Right forelimb (tissue), 1 donor: ENCODE measurements at regions not wholly inside any gene's neighbourhood (a gene's known extent, or its start where the extent isn't known, plus 50 kb on each side); places are given as distances from the start of the nearest gene placed in this dataset.

Source experiments
- DNase-seq: peaks from one replicate; pipeline ENCODE4 v3.0.0-alpha.2; 2018

DNA sequence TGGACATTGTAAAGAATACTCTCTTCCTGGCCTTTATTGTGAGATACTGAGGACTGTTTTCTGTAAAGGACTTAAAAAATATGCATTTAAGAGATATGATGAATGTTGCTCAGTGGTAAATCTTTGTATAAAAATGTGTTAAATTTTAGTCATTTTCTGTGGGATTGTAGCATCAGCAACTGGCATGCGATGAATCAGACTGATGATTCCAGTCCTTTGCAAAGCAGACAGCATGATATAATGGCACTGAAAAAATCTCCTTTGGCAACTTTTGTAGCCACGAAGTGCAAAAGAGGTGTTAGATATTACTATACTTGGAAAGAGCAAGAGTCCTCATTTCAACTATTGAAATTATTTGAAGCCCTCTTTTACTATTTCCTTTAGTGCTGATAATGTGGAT is 678.7 kb downstream of the PLCL1 start:
- no peak for DNase-seq

DNA sequence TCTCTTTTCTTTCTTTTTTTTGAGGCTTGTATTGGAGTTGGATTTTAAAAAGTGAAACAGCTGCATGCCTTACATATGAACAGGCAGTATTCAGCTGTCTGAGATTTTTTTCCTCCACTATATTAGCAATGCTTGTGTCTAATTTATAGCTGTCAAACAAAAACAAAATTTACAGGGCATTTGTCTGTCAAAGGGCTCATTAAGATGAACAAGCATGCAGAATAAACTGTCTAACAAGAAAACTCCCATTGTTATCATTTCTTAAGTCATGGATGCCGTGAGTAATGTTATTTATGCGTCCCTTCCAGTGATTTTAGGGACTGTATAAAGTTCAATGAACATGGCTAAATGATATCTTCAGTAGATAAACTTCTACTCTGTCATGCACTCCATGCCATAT is 674.7 kb downstream of the PLCL1 start:
- DNase-seq = no peak

DNA sequence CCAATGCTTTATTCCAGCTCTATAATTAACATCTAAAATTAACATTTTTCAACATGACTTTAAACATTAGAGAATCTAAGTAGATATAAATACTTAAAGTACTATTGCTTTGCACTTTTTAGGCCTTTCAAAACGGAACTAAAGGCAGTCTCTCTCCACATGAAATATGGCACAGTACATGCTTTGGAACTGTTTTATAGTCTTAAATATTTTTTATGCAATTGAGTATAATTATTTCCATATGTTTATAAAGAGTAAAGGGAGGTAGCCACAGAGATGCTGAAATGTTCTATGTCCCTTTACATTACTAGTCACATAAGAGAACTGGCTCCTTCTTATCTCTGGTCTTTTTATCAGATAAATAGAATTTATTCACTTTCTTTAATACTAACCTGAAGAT is 674.0 kb downstream of the PLCL1 start:
- DNase-seq = no peak

DNA sequence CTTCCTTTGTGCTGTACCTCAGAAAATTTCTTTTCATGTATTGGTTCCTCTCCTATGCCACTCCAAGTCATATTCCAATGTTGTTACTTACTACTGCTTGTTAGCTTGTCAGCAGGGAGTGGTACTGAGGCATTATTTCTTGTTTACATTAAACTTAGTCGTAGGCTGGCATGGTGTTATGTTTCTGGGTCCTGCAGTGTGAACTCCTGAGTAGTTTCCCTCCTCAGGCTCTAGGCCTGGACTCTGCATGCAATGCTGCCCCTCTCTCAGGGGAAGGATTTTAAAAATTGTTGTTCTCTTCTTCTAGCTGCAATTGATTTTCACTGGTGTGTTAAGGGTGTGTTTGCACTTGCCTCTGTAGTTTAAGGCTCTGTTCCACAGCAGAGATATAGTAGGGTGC is 671.6 kb downstream of the PLCL1 start:
- no peak for DNase-seq

DNA sequence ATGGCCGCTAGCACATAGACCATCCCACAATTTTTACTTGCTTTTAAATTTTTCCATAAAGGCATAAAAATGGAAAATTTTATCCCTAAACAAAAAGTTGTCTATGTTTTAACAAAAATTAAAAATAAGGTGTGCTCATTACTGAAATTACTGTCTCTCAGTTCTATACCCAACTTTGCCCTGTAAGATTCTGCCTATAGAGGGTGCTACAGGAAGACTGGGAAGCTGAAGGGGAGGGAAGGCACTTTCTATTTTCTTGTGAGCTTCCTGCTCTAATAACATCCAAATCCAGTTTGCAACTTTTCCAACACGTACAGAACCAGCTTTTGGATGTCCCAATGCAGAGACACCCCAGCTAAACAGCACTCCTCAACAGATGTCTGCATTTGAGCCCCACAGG is 666.9 kb downstream of the PLCL1 start:
- DNase-seq = no peak

DNA sequence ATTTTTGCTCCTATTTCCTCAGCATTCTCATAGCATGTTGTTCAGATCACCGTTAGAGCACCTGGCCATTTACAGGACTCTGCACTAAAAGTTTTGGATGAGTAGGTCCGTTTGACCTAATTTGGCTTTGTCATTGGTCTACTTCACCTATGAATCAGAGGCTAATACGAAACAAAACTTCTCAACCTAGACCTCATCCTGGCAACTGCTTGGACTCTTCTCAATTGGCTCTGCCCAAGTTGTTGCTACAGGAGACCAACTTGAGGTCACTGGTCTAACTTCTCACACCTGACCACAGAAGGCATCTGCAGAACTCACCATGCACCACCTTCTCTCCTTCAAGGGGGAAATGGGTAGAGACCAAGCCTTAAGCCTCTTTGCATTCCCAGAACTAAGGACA is 663.7 kb downstream of the PLCL1 start:
- no peak for DNase-seq

DNA sequence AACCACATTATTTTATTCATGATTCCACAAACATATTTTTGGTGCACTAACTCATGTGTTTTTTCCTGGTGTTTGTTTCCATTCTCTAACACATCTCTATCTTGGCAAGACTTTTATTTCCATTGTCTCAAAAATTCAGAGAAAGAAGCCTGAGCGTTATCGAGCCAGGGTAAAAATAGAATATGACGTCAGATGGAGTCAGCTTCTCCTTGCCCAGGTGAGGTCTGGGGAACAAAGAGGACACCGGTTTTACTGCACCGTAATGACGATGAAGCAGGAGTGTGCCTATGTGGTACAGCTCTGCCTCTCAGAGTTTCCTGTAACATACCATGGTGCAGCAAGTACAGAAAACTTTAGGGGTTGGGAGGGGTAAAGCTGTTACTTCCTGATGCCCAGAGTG is 661.6 kb downstream of the PLCL1 start:
- no peak for DNase-seq

DNA sequence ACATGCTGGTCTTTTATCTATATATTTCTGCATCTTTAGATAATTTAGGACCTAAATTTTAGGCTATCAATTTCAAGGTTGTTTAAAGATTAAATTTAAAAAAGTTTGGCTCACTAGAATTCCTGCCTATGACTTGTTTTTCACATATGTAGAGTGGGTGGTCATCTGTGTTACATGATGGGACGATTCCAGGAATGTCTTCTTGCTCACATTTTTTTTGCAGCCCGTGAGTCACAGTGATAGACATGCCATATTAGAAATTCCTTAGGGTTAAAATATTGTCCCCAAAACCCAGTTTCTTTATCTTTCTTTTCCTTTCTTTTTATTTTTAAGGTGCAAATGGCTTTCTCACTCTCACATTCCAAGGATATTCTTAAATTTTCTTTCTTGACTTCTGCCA is 652.0 kb downstream of the PLCL1 start:
- no peak for DNase-seq

DNA sequence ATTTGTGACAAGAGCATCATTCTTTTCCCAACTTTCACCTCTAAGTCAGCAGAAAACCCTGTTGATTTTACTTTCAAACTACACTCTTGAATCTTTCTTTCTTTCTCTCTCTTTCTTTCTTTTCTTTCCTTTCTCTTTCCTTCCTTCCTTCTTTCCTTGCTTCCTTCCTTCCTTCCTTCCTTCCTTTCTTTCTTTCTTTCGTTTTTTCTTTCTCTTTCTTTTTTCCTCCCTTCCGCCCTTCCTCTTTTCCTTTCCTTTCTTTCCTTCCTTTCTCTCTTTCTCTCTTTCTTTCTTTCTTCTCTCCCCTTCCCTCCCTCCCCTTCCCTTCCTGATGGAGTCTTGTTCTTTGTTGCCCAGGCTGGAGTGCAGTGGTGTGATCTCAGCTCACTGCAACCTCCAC is 649.5 kb downstream of the PLCL1 start:
- no peak for DNase-seq

DNA sequence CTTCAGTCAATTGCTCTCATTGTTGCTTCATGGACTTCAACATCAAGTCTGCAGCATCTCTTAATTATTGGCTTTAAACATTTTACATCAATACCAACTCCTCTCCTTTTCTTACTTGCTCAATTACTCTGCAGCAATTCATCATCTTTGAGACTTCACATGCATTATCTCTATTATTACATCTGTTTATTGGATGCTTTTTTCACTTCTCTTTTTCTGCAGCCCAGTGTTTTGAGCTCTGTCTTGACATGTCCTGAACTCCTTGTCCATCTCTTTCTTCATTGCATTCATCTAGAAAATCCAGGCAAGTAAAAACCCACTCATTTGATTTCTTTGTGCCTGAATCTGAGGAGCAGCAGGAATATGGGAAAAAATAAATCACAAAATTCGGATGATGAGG is 647.9 kb downstream of the PLCL1 start:
- no peak for DNase-seq

DNA sequence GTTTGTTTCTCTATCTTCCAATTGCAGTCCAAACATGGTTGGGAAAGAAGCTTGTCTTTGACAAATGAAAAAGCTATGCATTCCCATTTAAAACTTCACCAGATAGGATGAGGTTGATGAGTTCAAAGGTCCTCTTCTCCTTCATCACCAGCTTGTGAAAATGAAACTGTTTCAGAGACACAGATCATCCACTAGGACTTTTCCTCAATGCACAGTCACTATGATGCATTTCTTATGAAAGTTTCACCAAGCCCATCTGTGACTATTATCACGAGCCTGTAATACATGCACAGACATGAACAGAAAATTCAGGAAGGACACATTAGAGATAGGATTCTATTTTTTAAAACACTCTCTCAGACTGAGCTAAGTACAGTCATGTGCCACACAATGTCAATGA is 644.4 kb downstream of the PLCL1 start:
- DNase-seq = no peak

DNA sequence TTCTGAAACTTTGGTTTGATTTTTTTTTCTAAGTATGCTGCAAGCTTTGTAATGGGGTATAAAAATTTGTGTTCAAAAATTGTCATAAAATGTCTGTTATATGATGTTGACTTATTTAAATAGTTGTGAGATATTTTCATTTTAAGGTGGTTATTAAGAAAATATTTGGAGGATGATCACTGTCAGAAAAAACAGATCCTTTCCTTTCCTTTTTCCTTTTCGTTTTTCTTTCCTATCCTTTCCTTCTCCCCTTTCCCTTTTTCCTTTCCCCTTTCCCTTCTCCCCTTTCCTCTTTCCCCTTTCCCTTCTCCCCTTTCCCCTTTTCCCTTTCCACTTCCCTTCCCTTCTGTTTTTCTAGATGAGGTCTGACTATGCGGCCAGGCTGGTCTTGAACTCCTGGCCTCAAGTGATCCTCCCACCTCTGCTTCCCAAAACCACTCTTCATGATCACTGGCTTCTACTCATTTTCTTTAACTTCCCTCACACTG is 640.5 kb downstream of the PLCL1 start:
- DNase-seq = no peak

DNA sequence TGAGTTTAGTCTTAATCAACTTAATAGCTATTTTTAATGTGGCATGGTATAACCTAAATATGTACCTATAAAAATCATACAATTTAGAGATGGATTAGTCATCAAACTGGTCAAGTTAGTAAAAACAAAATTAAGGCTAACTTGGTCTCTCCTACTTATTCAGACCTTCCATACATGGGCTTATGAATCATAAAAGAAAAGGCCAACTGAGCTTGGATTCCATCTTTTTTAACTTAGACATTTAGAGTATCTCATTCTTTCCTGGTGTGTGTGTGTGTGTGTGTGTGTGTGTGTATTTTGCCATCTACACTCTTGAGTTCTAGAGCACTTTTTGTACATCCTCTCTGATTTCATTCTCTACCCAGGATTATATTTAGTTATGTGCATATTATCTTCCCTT is 637.5 kb downstream of the PLCL1 start:
- DNase-seq = no peak

DNA sequence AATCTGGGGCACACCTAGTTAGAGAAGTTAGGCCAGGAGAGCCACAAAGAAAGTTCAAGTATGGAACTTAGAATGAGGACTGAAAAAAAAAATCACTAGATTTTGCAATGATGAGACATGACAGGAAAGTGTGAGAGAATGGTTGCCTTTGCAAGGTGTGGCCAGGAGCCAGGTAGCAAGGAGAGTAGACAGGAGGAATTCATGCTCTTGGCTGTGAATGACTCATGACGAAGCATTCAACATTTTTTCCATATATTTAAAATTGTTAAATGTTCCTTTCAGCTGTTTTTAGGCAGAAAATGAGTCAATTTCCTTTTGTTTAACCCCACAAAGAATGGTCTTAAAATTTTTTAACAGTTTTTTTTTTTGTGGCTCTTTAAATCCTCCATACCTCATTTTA is 636.9 kb downstream of the PLCL1 start:
- no peak for DNase-seq

DNA sequence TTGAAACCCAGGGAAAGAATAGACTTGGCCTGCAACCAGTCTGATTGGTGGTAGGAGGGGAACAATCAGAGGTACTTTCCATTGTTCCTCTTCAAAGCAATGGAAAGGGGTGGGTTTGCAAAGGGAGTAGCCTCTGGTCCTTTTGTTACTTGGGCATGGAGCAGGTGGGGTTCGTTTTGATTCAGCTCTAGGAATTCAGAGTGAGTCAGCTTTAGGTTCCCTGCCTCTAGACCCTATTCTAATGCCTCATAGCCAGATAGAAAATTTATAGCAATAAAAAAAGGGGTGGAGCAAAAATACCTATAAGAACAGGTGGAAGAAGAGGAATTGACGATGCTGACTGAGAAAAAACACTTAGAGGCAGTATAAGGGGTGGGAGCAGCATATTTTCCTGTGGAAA is 636.4 kb downstream of the PLCL1 start:
- no peak for DNase-seq

DNA sequence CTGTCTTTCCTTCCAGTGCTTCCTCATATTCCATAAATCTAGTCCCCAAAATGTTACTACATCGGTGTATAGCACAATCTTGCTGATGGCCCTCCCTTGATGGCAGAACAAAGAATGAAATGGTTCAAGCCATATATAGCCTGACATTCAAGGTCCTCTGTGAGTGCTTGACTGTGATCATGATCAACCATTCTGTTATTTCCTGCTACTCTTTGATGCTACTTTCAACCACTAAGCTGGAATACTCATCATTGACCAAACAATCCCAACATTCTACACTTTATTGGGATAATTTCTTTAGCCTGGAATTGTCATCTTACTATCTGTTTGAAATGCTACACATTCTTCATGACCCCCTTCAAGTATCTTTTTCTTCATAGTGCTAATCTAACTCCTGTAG is 633.9 kb downstream of the PLCL1 start:
- DNase-seq = no peak

DNA sequence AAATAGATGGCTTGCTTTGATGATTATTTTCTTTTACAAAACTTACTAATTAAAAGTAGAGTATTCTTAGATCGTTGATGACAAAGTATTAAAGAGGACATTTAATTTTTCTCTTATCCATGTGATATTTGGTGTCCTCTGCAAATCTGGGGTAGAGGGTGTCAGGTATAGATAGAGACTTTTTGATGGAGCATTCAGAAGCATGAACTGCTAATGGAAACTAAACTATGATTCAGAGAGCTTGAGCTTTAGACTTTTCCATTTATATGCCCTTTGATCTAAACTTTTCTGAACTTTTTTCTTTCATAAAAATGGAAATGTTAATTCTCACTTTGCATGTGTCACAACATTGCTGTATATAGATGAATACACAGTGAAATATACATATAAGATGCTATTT is 619.7 kb downstream of the PLCL1 start:
- no peak for DNase-seq

DNA sequence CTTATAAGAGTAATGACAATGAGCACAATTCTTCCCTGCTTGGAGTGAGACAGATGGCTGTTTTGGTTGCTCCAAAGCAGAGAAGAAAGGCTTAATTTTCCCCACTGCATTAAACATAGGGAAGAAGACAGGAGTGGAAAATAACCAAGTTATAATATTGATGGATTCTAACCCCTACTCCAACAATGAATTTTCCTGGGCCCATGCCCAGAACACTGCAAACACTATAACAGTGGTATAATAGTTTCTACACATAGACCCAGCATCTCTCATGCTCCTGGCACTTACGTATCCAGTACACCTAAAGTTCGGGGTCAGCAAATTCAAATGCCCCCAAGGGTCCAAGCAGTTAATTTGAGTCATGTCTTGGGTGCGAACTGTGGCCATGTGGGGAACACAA is 613.4 kb downstream of the PLCL1 start:
- DNase-seq = no peak

DNA sequence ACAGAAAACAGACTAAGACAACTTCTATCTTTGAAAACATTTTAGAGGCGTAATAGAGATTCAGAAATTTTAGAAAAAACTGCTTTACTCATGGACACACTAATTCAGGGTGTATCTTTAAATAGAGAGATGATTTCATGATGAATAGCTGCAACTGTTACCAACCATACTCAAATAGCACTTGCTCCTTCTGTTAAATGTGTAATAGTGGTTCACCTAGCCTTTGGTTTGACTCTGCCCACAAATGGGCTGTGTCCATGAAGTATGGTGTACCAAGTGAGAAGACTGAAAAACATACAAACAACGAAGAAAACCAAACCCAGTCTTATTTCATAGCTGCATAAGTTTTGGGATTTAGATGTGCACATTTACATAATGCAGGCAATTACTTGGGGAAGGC is 610.6 kb downstream of the PLCL1 start:
- DNase-seq = no peak

DNA sequence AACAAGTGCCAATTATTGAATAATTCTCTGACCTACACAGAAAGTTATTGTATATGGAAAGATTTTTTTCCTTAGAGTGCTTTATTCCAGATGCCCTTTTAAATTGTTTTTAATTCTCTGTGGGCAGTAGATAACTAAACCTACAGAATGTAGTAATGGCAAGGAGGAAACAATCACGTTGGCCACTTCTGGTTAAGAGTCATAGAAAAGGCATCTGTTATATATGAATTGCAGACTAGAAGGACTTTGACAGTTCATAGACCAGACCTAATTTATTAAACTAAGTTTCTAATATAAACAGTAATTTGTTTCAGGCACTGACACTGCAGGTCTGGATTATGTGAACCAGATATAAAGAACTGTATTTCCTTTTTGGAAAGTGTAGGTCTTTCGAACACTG is 607.5 kb downstream of the PLCL1 start:
- no peak for DNase-seq

DNA sequence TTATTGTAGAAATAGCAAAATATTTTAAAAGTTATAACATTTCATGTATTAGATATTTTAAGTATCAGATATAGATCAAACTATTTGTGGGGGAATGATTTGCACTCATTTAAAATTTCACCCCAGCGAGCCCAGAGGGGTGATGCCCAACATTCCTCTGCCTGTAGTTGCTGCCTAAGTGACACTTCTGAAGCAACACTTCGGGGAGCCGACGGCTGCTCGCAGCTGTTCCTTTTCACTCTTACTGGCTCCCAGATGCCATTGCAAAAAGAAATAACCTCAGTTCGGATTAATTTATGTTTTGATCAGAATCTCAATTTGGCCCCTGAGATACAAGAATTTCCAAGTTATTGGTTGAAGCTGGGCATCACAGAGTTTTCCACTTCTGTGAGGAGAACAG is 603.8 kb downstream of the PLCL1 start:
- DNase-seq = no peak

DNA sequence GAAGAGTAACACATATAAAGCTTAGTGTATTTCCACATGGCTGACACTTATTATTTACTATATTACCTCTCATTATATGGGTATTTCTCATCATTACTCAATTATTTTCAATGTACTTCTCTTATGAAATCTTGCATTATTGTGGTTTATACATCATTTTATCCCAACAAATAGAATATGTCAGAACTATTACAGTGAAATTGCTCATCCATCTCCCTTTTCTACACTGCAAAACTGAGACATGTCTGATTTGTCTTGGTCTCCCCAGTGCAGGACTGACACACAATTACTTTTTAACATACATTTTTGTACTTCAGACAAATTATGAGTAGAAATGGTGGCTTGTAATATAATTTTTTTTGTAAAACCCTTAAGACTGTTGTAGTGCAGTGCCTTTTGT is 600.9 kb downstream of the PLCL1 start:
- no peak for DNase-seq

DNA sequence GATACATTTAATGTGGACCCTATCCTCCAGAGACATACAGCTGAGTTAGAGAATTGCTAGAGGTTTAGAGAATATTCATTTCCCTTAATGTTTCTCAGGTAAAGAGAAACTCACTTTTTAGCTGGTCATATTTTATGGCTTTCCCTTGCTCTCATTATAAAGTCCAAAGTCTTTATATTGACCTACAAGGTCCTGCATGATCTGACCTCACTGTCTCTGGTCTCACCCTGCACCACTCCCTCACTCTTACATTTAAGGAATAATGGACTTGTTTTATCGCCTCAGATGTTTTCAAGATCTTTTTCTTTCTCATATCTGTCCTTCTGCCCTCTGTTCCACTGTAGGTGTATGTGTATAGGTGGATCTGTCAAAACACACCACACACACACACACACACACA is 597.3 kb downstream of the PLCL1 start:
- no peak for DNase-seq

DNA sequence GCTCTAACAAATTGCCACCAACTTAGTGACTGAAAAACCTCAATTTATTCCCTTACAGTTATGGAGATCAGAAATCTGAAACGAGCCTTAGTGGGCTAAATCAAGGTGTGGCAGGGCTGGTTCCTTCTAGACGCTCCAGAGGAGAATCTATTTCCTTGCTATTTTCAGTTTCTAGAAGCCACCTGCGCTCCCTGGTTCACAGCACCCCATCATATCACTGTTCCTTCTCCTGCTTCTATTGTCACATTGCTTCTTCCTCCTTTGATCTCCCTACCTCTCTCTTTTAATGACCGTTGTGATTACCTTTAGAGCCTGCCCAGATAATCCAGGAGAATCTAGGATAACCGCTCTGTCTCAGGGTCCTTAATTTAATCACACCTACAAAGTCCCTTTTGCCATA is 596.6 kb downstream of the PLCL1 start:
- DNase-seq = no peak

DNA sequence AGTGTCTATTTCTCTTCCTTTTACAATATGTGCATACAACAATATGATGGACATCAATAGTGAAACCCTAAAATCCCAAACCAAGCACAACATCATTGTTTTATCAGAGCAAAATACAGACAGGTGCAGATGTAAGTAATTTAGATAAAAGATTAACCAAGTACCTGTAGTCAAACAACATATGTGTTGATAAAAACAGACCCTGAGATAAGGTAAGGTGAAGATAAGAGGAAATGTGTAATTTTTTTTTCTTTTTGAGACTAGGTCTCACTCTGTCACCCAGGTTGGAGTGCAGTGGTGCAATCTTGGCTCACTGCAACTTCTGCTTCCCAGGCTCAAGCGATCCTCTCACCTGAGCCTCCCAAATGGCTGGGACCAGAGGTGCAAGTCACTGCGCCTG is 589.8 kb downstream of the PLCL1 start:
- DNase-seq = no peak

DNA sequence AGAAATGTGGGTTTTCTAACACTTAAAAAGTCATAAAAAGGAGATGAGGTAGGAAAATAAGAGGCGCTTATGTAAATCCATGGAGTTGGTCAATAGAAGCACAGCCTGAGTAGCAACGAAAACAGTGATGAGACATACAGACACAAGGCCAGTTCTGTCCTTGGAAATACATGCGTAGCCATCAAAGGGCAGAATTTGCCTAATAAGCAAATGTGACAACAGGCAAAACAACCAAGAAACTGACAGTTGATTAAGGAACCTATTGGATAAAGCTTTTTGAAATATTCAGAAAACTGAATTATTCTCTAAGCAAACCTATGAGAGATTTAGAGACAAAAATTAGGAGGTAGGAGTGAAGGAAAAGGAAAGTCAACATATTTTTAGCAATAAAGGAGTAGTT is 586.3 kb downstream of the PLCL1 start:
- DNase-seq = no peak
